ENCODE measurements at regions not wholly inside any gene's neighbourhood (a gene's known extent, or its start where the extent isn't known, plus 50 kb on each side); places are given as distances from the start of the nearest gene placed in this dataset.
"Not testable (repeated sequence)": the region's sequence is repeated elsewhere in the genome, so short reads cannot be mapped to it uniquely, and the experiment has no call there.

DNA sequence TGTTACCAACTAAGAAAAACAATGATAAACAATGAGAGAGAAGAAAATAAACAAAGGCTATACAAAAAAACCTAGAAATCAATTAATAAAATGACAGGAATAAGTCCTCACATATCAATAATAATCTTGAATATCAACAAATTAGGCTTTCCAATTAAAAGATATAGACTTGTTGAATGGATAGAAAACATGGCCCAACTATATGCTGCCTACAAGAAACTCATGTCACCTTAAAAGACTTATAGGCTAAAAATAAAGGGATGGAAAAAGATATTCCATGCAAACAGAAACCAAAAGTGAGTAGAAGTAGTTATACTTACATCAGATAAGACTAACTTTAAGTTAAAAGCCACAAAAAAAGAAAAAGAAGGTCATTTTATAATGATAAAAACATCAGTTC, 183.9 kb downstream of the MYRFL start:
- DNase-seq: no peak
- ChIA-PET POLR2A (no interaction called here), CTCF (no interaction called here)
- Mint-ChIP-seq H3K9me3 (ENCODE audit: insufficient read depth) (peaks cover 11% of the 10 kb centered on the region), H3K36me3 (ENCODE audit: low read depth) (no peaks in the 10 kb centered on the region), H3K4me3 (no peak overlapping the region), H3K4me1 (ENCODE audit: low read depth) (no peaks in the 10 kb centered on the region), H3K27me3 (ENCODE audit: low read depth) (no peaks in the 10 kb centered on the region), H3K27ac (no peak overlapping the region)
- ATAC-seq: no peak

DNA sequence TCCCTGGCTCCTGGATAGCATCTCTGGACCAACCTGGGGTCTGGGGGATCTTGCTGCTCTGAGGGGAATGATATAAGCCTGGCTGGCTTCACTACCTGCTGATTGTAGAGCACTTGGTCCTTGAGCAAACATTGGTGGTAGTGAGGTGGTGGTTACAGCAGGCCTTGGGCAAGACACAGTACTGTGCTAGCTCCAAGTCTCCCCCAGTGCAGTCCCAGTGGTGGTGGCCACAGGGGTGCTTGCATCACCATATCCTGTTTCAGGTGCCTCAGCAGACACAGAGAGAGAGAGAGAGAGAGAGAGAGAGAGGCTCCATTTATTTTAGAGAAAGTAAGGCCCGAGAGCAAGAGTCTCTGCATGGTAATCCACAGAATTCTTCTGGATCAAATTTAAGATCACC, 186.3 kb downstream of the MYRFL start:
- Mint-ChIP-seq H3K9me3 (ENCODE audit: insufficient read depth) (peaks cover 11% of the 10 kb centered on the region), H3K4me3 (no peak overlapping the region), H3K27me3 (ENCODE audit: low read depth) (no peaks in the 10 kb centered on the region), H3K4me1 (ENCODE audit: low read depth) (no peaks in the 10 kb centered on the region), H3K36me3 (ENCODE audit: low read depth) (no peaks in the 10 kb centered on the region), H3K27ac (no peak overlapping the region)
- ATAC-seq: no peak
- ChIA-PET CTCF (no interaction called here), POLR2A (interaction anchor here (0.7 kb wide), 1 partner anchor 16 kb away, joined by 6 read pairs; no protein-coding TSS in a partner anchor)
- no peak for DNase-seq

DNA sequence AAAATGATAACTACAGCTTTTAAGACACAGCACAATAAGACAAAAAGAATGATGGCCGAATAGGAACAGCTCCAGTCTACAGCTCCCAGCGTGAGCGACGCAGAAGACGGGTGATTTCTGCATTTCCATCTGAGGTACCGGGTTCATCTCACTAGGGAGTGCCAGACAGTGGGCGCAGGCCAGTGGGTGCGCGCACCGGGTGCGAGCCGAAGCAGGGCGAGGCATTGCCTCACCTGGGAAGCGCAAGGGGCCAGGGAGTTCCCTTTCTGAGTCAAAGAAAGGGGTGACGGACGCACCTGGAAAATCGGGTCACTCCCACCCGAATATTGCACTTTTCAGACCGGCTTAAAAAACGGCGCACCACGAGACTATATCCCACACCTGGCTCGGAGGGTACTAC, 188.0 kb downstream of the MYRFL start:
- H3K4me3 Mint-ChIP-seq; H3K27ac Mint-ChIP-seq; POLR2A ChIA-PET; ATAC-seq; H3K27me3 Mint-ChIP-seq (ENCODE audit: low read depth); DNase-seq; H3K4me1 Mint-ChIP-seq (ENCODE audit: low read depth); H3K36me3 Mint-ChIP-seq (ENCODE audit: low read depth); CTCF ChIA-PET: not testable (repeated sequence)
- H3K9me3 Mint-ChIP-seq (ENCODE audit: insufficient read depth): peaks cover 11% of the 10 kb centered on the region

- Mint-ChIP-seq H3K4me3 (no peak overlapping the region), H3K36me3 (ENCODE audit: low read depth) (no peaks in the 10 kb centered on the region), H3K4me1 (ENCODE audit: low read depth) (no peaks in the 10 kb centered on the region), H3K9me3 (ENCODE audit: insufficient read depth) (no peaks in the 10 kb centered on the region), H3K27ac (no peak overlapping the region), H3K27me3 (ENCODE audit: low read depth) (peaks cover 5% of the 10 kb centered on the region)
- CTCF ChIA-PET: no interaction called here
- ATAC-seq: no peak
- POLR2A ChIA-PET: no interaction called here
- DNase-seq: no peak
These were observed 203.5 kb downstream of the MYRFL start for GRCh38 chr12:70028515-70028914.

DNA sequence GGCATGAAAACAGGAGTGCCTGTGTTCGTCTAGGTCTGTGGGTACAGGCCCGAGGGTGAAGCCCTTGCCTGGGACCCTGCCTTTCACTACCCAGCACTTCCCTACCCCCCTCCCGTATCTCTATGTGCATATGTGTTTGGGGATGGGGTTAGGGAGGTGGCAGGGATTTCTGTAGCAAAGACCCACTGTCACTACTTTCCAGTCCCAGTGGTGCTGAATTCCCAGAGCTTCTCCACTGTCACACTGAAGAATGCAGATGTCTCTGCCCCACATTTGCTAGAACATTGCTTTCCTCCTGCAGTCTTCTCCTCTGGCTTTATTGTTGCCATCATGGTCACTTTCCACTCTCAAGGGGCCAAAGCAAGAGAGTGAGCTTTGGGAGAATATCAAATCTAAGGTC, 203.9 kb downstream of the MYRFL start:
- Mint-ChIP-seq H3K36me3 (ENCODE audit: low read depth) (no peaks in the 10 kb centered on the region), H3K9me3 (ENCODE audit: insufficient read depth) (no peaks in the 10 kb centered on the region), H3K4me1 (ENCODE audit: low read depth) (no peaks in the 10 kb centered on the region), H3K4me3 (no peak overlapping the region), H3K27ac (no peak overlapping the region), H3K27me3 (ENCODE audit: low read depth) (peaks cover 5% of the 10 kb centered on the region)
- ATAC-seq: no peak
- ChIA-PET CTCF (no interaction called here), POLR2A (no interaction called here)
- DNase-seq: no peak

DNA sequence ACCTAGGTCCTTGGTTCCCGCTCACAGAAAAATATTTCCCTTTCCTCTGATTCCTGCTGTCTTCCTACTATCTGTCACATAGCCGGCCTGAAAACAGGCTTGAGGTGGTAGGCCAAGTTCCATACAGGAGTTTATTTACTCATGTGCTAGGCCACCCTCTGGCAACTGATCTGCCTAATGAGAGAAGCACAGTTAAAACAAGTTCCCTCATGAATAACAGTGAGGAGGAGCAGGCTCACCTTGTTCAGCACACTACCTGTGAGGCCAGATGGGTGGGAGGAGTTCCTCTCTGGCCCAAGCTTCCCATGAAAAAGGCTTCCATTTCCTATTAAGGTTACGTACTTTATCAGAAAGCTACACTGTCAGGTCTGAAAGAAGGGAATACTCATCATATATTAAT, 206.0 kb downstream of the MYRFL start:
- Mint-ChIP-seq H3K27me3 (ENCODE audit: low read depth) (peaks cover 7% of the 10 kb centered on the region), H3K4me3 (no peak overlapping the region), H3K27ac (no peak overlapping the region), H3K36me3 (ENCODE audit: low read depth) (no peaks in the 10 kb centered on the region), H3K9me3 (ENCODE audit: insufficient read depth) (no peaks in the 10 kb centered on the region), H3K4me1 (ENCODE audit: low read depth) (no peaks in the 10 kb centered on the region)
- ATAC-seq (no peak), DNase-seq (no peak)
- ChIA-PET POLR2A (no interaction called here), CTCF (no interaction called here)

DNA sequence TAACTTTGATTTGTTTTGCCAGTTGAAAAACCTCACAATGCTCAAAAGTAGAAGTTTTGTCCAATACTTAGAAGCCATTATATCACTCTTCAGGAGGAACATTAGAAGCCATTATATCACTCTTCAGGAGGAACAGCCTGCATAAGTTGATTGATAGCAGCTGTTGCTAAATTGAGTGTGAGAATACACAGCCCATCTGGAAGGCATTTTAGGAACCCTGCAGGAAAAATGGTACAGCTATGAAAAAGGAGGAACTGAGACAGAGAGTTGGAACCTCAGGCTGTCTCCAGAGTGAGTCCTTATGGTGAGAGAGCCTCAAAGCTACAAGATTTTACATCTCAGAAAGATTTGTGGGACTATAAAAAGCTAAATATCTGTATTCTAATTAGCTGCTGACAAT, 207.0 kb downstream of the MYRFL start:
- CTCF ChIA-PET: no interaction called here
- ATAC-seq (no peak), DNase-seq (no peak)
- Mint-ChIP-seq H3K4me1 (ENCODE audit: low read depth) (no peaks in the 10 kb centered on the region), H3K27me3 (ENCODE audit: low read depth) (peaks cover 5% of the 10 kb centered on the region), H3K27ac (no peak overlapping the region), H3K4me3 (no peak overlapping the region), H3K9me3 (ENCODE audit: insufficient read depth) (no peaks in the 10 kb centered on the region), H3K36me3 (ENCODE audit: low read depth) (no peaks in the 10 kb centered on the region)
- POLR2A ChIA-PET: no interaction called here

GRCh38 chr12:70033310-70033709, 208.3 kb downstream of the MYRFL start:
- Mint-ChIP-seq H3K9me3 (ENCODE audit: insufficient read depth) (no peaks in the 10 kb centered on the region), H3K27ac (no peak overlapping the region), H3K27me3 (ENCODE audit: low read depth) (peaks cover 5% of the 10 kb centered on the region), H3K4me3 (no peak overlapping the region), H3K36me3 (ENCODE audit: low read depth) (no peaks in the 10 kb centered on the region), H3K4me1 (ENCODE audit: low read depth) (no peaks in the 10 kb centered on the region)
- DNase-seq (no peak), ATAC-seq (no peak)
- POLR2A ChIA-PET: no interaction called here
- CTCF ChIA-PET: no interaction called here

- ChIA-PET CTCF (no interaction called here), POLR2A (no interaction called here)
- no peak overlapping the region for H3K27ac Mint-ChIP-seq
- no peak overlapping the region for H3K4me3 Mint-ChIP-seq
- H3K4me1 Mint-ChIP-seq (ENCODE audit: low read depth): no peaks in the 10 kb centered on the region
- H3K27me3 Mint-ChIP-seq (ENCODE audit: low read depth): peaks cover 4% of the 10 kb centered on the region
- no peaks in the 10 kb centered on the region for H3K9me3 Mint-ChIP-seq (ENCODE audit: insufficient read depth)
- H3K36me3 Mint-ChIP-seq (ENCODE audit: low read depth): no peaks in the 10 kb centered on the region
- ATAC-seq (no peak), DNase-seq (no peak)
These were observed 203.1 kb upstream of the CNOT2 start for GRCh38 chr12:70040141-70040540.

GRCh38 chr12:70042675-70043074, 200.6 kb upstream of the CNOT2 start:
- Mint-ChIP-seq H3K4me1 (ENCODE audit: low read depth) (no peaks in the 10 kb centered on the region), H3K27ac (no peak overlapping the region)
- no peak for ATAC-seq

DNA sequence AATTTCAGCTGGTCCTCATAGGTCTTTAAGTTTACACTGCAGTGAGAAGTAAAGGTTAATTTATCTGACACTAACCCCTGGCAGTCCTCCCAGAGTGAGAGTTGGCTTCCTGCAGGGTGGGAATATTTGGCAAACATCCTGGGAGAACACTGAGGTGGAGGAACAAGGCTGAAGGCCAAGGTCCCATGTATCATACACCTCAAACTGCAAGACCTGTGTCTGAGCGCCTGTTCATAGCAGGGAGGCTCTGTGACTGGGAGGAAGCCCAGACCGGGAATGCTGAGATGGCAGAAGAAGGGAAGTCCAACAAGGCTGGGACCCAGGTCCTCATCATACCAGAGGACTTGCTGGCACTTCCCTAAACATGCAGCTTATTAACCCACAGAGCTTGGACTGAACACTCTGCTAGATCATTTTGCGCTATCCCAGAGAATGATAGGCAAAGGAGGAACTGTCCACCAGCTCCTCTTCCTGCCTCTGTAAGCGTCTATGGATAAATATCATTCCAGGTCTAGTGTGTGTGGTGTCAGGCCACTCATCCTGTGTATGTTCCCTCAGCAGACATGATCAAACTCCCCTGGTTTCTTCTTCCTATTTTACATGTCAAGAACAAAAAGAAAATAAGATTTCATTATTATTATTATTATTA, 199.6 kb upstream of the CNOT2 start:
- DNase-seq: no peak
- POLR2A ChIA-PET: no interaction called here
- CTCF ChIA-PET: no interaction called here

More at GRCh38 chr12:70042675-70043074, 200.6 kb upstream of the CNOT2 start:
- H3K4me3 Mint-ChIP-seq: no peak overlapping the region
- peaks cover 7% of the 10 kb centered on the region for H3K27me3 Mint-ChIP-seq (ENCODE audit: low read depth)
- CTCF ChIA-PET: no interaction called here
- H3K36me3 Mint-ChIP-seq (ENCODE audit: low read depth): no peaks in the 10 kb centered on the region
- DNase-seq: no peak
- POLR2A ChIA-PET: no interaction called here
- no peaks in the 10 kb centered on the region for H3K9me3 Mint-ChIP-seq (ENCODE audit: insufficient read depth)

GRCh38 chr12:70044167-70044566, 199.1 kb upstream of the CNOT2 start:
- Mint-ChIP-seq H3K4me1 (ENCODE audit: low read depth) (peaks cover 4% of the 10 kb centered on the region), H3K4me3 (no peak overlapping the region), H3K36me3 (ENCODE audit: low read depth) (no peaks in the 10 kb centered on the region), H3K27ac (no peak overlapping the region), H3K9me3 (ENCODE audit: insufficient read depth) (no peaks in the 10 kb centered on the region), H3K27me3 (ENCODE audit: low read depth) (peaks cover 5% of the 10 kb centered on the region)
- DNase-seq: no peak
- CTCF ChIA-PET: no interaction called here
- no peak for ATAC-seq
- POLR2A ChIA-PET: no interaction called here

More for the DNA sequence above, 199.6 kb upstream of the CNOT2 start:
- H3K4me1 Mint-ChIP-seq (ENCODE audit: low read depth): no peaks in the 10 kb centered on the region
- H3K36me3 Mint-ChIP-seq (ENCODE audit: low read depth): no peaks in the 10 kb centered on the region
- H3K9me3 Mint-ChIP-seq (ENCODE audit: insufficient read depth): no peaks in the 10 kb centered on the region
- no peak overlapping the region for H3K4me3 Mint-ChIP-seq
- H3K27ac Mint-ChIP-seq: no peak overlapping the region
- peaks cover 7% of the 10 kb centered on the region for H3K27me3 Mint-ChIP-seq (ENCODE audit: low read depth)
- no peak for ATAC-seq

GRCh38 chr12:70045036-70045435, 198.2 kb upstream of the CNOT2 start:
- Mint-ChIP-seq H3K27me3 (ENCODE audit: low read depth) (peaks cover 5% of the 10 kb centered on the region), H3K9me3 (ENCODE audit: insufficient read depth) (no peaks in the 10 kb centered on the region)
- no peak for DNase-seq

More at GRCh38 chr12:70045036-70045435, 198.2 kb upstream of the CNOT2 start:
- ChIA-PET CTCF (no interaction called here), POLR2A (no interaction called here)
- ATAC-seq: no peak
- H3K4me3 Mint-ChIP-seq: no peak overlapping the region
- H3K4me1 Mint-ChIP-seq (ENCODE audit: low read depth): peaks cover 9% of the 10 kb centered on the region
- no peaks in the 10 kb centered on the region for H3K36me3 Mint-ChIP-seq (ENCODE audit: low read depth)
- H3K27ac Mint-ChIP-seq: no peak overlapping the region

All from activated CD8-positive, alpha-beta T cell treated with anti-CD3 and anti-CD28 coated beads, Interleukin-2, amount 10 ng/mL, durations not matched to agents 7 days and 5 days (primary cell).